SK-N-SH (cell line): ENCODE measurements at regions not wholly inside any gene's neighbourhood (a gene's known extent, or its start where the extent isn't known, plus 50 kb on each side); places are given as distances from the start of the nearest gene placed in this dataset.

Experiments used
- CTCF ChIP-seq: fragments of 200-600 bp; sonication (generic); IDR thresholded peaks from 2 replicates; pipeline ENCODE4 v1.6.1; 2017; ENCODE audit warnings: antibody characterized with exemption, mild to moderate bottlenecking, moderate library complexity
- POLR2AphosphoS5 ChIP-seq: IDR thresholded peaks from 2 replicates; pipeline ENCODE4 v1.6.1; 2012; ENCODE audit warnings: low read depth, low read length
- RFX5 ChIP-seq: IDR thresholded peaks from 2 replicates; pipeline ENCODE4 v1.6.1; 2012; ENCODE audit warnings: mild to moderate bottlenecking, improper control_type of control experiment, low read length
- TF ChIP-seq, protein P1 (sequence below): fragments of 150-350 bp; IDR thresholded peaks from 2 replicates; pipeline ENCODE4 v1.6.1; 2017; ENCODE audit warnings: antibody characterized with exemption, low read length, low read depth, borderline replicate concordance
- TF ChIP-seq, protein P2 (sequence below): IDR thresholded peaks from 2 replicates; pipeline ENCODE4 v1.4.0; 2012; ENCODE audit warnings: low read depth

DNA sequence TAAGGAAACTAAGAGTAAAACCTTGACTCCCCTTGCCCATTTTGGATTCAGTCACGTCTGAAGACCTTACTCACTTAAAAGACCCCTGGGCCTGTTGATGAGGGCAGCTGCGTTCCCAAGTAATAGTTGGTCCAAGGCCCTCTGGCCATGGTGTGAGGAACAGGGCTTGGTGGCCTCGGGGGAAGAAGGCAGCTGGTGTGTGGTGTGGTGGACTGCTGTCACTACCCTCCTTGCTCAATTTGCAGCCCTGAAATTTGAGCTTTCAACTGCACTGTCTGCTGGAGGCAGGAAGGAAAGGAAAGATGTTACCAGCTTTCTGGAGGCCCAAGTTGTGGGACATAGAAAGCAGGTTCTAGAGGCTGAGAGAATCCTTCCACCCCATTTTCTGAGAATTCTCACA, 128.2 kb downstream of the SLC38A6 start:
- TF ChIP-seq POLR2AphosphoS5 (no peak), RFX5 (no peak), CTCF (no peak)
- TF ChIP-seq, protein P1, sequence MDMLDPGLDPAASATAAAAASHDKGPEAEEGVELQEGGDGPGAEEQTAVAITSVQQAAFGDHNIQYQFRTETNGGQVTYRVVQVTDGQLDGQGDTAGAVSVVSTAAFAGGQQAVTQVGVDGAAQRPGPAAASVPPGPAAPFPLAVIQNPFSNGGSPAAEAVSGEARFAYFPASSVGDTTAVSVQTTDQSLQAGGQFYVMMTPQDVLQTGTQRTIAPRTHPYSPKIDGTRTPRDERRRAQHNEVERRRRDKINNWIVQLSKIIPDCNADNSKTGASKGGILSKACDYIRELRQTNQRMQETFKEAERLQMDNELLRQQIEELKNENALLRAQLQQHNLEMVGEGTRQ, result no peak
- TF ChIP-seq, protein P2, sequence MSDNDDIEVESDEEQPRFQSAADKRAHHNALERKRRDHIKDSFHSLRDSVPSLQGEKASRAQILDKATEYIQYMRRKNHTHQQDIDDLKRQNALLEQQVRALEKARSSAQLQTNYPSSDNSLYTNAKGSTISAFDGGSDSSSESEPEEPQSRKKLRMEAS, result no peak
